Breast epithelium (tissue), 4 donors: ENCODE measurements at regions not wholly inside any gene's neighbourhood (a gene's known extent, or its start where the extent isn't known, plus 50 kb on each side); places are given as distances from the start of the nearest gene placed in this dataset.

Experiments used
- DNase-seq, 2 donors: peaks; one replicate each; pipeline ENCODE4 v3.0.0-alpha.2; 2019; ENCODE audit warnings: low spot score in 2 of 2
- H3K27ac ChIP-seq, 2 donors: fragments of 200-600 bp; sonication (generic) in 1 of 2; one replicate each; pipeline ENCODE4 v1.5.1; 2016 to 2019; ENCODE audit warnings: mild to moderate bottlenecking in 1 of 2
- H3K27me3 ChIP-seq, 2 donors: fragments of 200-600 bp; sonication (generic) in 1 of 2; one replicate each; pipeline versions ENCODE4 v1.5.1 to v1.6.0; 2017 to 2019; ENCODE audit warnings: control low read depth in 1 of 2, mild to moderate bottlenecking in 1 of 2
- H3K36me3 ChIP-seq: fragments of 200-600 bp; one replicate; pipeline ENCODE4 v1.5.1; 2019
- H3K4me1 ChIP-seq, 2 donors: fragments of 200-600 bp; sonication (generic); one replicate each; pipeline ENCODE4 v1.5.1; 2016 to 2019; ENCODE audit warnings: control low read depth in 1 of 2
- H3K4me3 ChIP-seq, 3 donors: fragments of 200-600 bp; sonication (generic); 1 replicate in 2 of 3; 2 replicates in 1 of 3; pipeline ENCODE4 v1.5.1; 2016 to 2019; ENCODE audit warnings: mild to moderate bottlenecking in 3 of 3, moderate library complexity in 2 of 3
- H3K9me3 ChIP-seq, 2 donors: fragments of 200-600 bp; sonication (generic) in 1 of 2; one replicate each; pipeline ENCODE4 v1.5.1; 2016 to 2019; ENCODE audit warnings: control low read depth in 1 of 2
- POLR2A ChIP-seq: fragments of 450-650 bp; IDR thresholded peaks from one replicate; pipeline ENCODE4 v1.6.1; 2016; ENCODE audit warnings: antibody characterized with exemption, mild to moderate bottlenecking, moderate library complexity
- POLR2AphosphoS5 ChIP-seq, 3 donors: sonication (generic); formaldehyde crosslinking; IDR thresholded peaks; one replicate each; pipeline ENCODE4 v1.6.1; 2017; ENCODE audit warnings: antibody characterized with exemption in 3 of 3
- intact Hi-C: fragments of 100-400 bp; cut with DNase I; formaldehyde crosslinking; loops from one replicate; pipeline ENCODE4 v1.15.1; 2023; ENCODE audit warnings: low total_unique reads
- TF ChIP-seq, protein P1 (sequence below), 3 donors: fragments of 450-650 bp; IDR thresholded peaks; one replicate each; pipeline ENCODE4 v1.5.1; 2016 to 2017; ENCODE audit warnings: antibody characterized with exemption in 3 of 3, mild to moderate bottlenecking in 3 of 3, moderate library complexity in 3 of 3

DNA sequence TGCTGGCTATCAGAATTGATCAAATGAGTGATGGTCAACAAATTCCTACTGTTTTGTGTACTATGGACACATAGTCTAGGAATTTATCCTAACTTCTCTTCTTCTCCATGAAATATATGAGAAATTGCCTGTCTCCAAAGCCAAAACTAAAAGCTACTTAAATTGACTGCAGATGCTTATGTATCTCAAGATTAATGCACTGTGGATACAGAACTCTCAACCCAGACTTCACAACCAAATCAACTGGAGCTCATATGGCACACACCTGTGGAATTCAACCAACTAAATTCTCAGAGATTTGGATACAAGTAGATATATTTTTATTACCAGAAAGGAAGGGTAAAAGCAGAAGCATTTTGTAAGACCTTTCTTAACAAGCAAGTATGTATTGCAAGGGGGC, 566.1 kb downstream of the LTN1 start:
- Histone ChIP-seq H3K4me3 (no peak overlapping the region), H3K9me3 (no peaks in the 10 kb centered on the region), H3K4me1 (peaks cover 0 to 3% of the 10 kb centered on the region in 2 donors), H3K36me3 (no peaks in the 10 kb centered on the region), H3K27me3 (no peaks in the 10 kb centered on the region), H3K27ac (no peak overlapping the region)
- intact Hi-C loops: no loop called here
- DNase-seq: no peak
- no peak for TF ChIP-seq POLR2A
- no peak for TF ChIP-seq POLR2AphosphoS5 (IDR thresholded peaks at IDR 0.05)
- TF ChIP-seq, protein P1, sequence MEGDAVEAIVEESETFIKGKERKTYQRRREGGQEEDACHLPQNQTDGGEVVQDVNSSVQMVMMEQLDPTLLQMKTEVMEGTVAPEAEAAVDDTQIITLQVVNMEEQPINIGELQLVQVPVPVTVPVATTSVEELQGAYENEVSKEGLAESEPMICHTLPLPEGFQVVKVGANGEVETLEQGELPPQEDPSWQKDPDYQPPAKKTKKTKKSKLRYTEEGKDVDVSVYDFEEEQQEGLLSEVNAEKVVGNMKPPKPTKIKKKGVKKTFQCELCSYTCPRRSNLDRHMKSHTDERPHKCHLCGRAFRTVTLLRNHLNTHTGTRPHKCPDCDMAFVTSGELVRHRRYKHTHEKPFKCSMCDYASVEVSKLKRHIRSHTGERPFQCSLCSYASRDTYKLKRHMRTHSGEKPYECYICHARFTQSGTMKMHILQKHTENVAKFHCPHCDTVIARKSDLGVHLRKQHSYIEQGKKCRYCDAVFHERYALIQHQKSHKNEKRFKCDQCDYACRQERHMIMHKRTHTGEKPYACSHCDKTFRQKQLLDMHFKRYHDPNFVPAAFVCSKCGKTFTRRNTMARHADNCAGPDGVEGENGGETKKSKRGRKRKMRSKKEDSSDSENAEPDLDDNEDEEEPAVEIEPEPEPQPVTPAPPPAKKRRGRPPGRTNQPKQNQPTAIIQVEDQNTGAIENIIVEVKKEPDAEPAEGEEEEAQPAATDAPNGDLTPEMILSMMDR (IDR thresholded peaks at IDR 0.05): no peak

DNA sequence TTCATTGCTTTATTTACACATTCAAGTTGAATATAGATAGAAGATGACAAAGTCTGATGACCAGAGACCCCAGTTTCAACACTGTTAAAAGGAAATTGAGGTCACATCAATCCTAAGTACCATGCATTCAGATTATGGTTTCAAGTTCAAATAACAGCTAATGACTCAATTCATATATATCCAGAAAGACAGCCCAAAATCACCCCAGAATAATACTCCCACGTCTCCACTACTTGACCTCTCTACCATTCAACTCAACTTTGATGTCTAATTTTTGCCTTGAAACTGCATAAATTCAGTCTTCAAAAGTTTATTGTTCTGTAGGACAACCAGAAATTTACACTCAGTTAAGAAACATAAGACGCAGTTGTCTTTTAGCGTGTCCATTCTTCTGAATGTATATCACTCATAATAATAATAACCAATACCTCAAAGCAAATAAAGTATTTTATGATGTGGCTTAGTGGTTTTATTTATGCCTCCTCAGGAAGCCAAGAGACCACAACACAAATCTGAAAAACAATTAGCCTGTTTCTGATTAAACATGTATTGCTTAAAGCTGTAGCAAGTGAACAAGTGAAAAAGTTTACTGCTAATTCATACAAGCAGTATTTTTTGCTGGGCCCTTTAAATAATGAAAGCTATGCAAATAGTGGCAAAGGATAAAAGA, 569.0 kb downstream of the LTN1 start:
- Histone ChIP-seq H3K9me3 (no peaks in the 10 kb centered on the region), H3K4me3 (no peak overlapping the region), H3K27ac (no peak overlapping the region), H3K4me1 (peaks cover 0 to 3% of the 10 kb centered on the region in 2 donors), H3K27me3 (no peaks in the 10 kb centered on the region), H3K36me3 (no peaks in the 10 kb centered on the region)
- TF ChIP-seq POLR2AphosphoS5 (IDR thresholded peaks at IDR 0.05) (no peak), POLR2A (no peak)
- TF ChIP-seq, protein P1 (IDR thresholded peaks at IDR 0.05): no peak
- intact Hi-C loops: no loop called here
- DNase-seq: no peak

DNA sequence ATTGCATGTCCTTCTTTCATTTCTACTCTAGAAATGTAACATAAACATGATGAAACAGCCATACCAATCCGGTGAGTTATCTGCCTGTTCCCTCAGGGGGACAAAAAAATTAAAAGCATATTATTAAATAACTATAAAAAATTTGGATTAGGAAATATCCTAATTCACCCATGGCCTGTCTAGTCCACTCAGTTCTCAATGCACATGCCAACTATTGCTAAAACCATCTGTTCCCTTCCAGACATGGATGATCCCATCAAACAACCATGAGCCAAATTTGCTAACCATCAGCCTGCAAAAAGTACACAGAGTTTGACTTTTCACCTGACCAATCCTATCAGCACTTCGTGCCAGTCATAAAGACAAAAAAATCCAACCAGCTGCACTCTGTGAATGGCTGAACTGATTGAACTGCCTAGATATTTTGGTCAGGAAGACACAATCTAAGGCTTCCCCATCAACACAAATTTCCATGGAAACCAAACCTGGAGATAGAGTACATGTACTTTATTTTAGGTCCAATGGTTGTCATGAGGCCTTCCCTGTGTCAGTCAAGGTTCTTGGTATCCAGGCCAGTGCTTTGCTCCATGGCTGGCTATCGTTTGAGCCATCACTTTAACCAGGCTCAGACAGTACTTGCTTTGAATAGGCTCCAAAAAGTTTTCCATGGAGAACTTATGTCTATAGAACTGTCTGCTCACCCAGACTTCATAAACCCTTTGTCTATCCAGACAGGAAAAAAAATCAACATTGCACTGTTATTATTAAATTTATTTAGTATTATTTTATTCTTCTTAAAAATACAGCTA, 570.8 kb downstream of the LTN1 start:
- DNase-seq: no peak
- intact Hi-C loops: no loop called here
- H3K27me3 ChIP-seq: no peaks in the 10 kb centered on the region
- no peaks in the 10 kb centered on the region for H3K36me3 ChIP-seq
- peaks cover 0 to 3% of the 10 kb centered on the region in 2 donors for H3K4me1 ChIP-seq
- H3K27ac ChIP-seq: peak overlapping the region; percentile 62 to 86
- no peaks in the 10 kb centered on the region for H3K9me3 ChIP-seq
- no peak overlapping the region for H3K4me3 ChIP-seq
- TF ChIP-seq POLR2A (no peak), POLR2AphosphoS5 (IDR thresholded peaks at IDR 0.05) (peak in 1 of 3 donors; percentile 64)

DNA sequence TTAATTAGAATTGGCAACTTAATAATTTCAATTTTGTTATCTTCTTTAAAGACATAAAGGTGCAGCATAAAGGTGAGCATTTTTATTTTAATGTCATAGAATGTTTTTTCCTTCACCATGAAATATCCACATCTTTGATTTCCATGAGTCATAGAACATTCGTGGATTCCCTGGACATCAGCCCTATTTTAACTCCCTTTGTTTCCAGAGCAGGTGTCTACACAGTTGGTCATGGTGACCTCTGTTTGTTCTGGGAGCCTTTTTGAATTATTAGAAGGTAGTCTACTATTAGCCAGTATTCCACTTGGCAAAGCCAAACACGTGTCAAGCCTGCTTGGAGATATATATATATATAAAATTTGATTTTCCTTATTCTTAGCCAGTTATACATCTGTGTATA, 572.9 kb downstream of the LTN1 start:
- TF ChIP-seq, protein P1 (IDR thresholded peaks at IDR 0.05): no peak
- TF ChIP-seq POLR2A: no peak
- no peak for TF ChIP-seq POLR2AphosphoS5 (IDR thresholded peaks at IDR 0.05)
- Histone ChIP-seq H3K9me3 (no peaks in the 10 kb centered on the region), H3K4me3 (no peak overlapping the region), H3K4me1 (peaks cover 0 to 3% of the 10 kb centered on the region in 2 donors), H3K27me3 (no peaks in the 10 kb centered on the region), H3K27ac (no peak overlapping the region), H3K36me3 (no peaks in the 10 kb centered on the region)
- intact Hi-C loops: no loop called here
- no peak for DNase-seq

DNA sequence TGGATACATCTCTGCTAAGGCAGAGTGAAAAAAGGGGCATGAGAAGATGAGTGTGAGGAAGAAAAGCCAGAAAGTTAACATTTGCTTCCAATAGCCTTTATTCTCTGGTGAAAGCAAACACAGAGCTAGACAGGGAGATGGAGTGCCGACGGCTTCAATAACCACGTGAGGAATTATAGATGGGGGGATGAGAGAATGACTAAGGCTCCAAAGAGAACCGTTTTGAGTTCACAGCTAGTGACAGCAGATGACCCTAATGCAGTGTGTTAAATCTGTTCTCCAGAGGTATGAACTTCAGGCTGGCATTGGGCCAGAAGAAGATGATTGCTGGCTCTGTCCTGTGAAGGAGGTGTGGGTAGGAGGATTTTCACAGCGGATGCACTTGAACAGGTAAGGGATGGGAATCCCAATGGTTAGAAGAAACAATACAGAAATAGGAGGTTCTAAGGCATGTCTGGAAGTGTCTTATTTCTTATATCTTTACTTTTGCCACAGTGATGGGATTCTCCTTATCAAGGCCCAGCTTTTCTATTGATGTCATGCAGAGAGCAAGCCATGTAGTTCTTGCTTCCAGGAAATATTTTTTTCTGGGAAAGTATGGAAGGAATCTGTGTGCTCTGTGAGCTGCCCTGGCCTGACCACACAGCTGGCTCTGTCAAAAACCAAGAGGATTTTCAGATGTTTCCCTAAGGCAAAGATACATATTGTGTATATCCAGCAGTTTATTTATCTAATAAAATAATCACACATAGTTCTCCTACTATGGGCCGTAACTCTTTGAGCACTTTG, 573.8 kb downstream of the LTN1 start:
- Histone ChIP-seq H3K4me1 (peaks cover 0 to 3% of the 10 kb centered on the region in 2 donors), H3K36me3 (no peaks in the 10 kb centered on the region), H3K4me3 (no peak overlapping the region), H3K9me3 (no peaks in the 10 kb centered on the region), H3K27ac (peak overlapping the region in 1 of 2 donors; percentile 40), H3K27me3 (no peaks in the 10 kb centered on the region)
- DNase-seq: no peak
- TF ChIP-seq POLR2AphosphoS5 (IDR thresholded peaks at IDR 0.05): no peak
- TF ChIP-seq, protein P1 (IDR thresholded peaks at IDR 0.05): no peak
- no peak for TF ChIP-seq POLR2A
- intact Hi-C loops: no loop called here
